LoVo (cell line): ENCODE measurements at regions not wholly inside any gene's neighbourhood (a gene's known extent, or its start where the extent isn't known, plus 50 kb on each side); places are given as distances from the start of the nearest gene placed in this dataset.

Experiments
- DNase-seq: peaks from one replicate; pipeline ENCODE4 v3.0.0-alpha.2; 2016; ENCODE audit warnings: low spot score

GRCh38 chr10:43971981-43972380 lies 323.3 kb upstream of the ZNF32 start:
- DNase-seq = no peak

GRCh38 chr10:43971306-43971705 lies 322.6 kb upstream of the ZNF32 start:
- no peak for DNase-seq

- DNase-seq = no peak
Observed at GRCh38 chr10:43970717-43971116, 322.0 kb upstream of the ZNF32 start.

- DNase-seq = no peak
Observed at GRCh38 chr10:43970018-43970698, 321.5 kb upstream of the ZNF32 start.

- no peak for DNase-seq
Observed at GRCh38 chr10:43969506-43969905, 320.8 kb upstream of the ZNF32 start.

GRCh38 chr10:43968961-43969360 lies 320.3 kb upstream of the ZNF32 start:
- no peak for DNase-seq

GRCh38 chr10:43968076-43968475 lies 319.4 kb upstream of the ZNF32 start:
- DNase-seq = no peak

GRCh38 chr10:43966571-43966965 lies 317.9 kb upstream of the ZNF32 start:
- no peak for DNase-seq

- DNase-seq = no peak
Observed at GRCh38 chr10:43965918-43966570, 317.4 kb upstream of the ZNF32 start.

- DNase-seq = no peak
Observed at GRCh38 chr10:43965033-43965917, 316.6 kb upstream of the ZNF32 start.

GRCh38 chr10:43964486-43964885 lies 315.8 kb upstream of the ZNF32 start:
- no peak for DNase-seq

- DNase-seq = no peak
Observed at GRCh38 chr10:43963793-43964425, 315.2 kb upstream of the ZNF32 start.

- no peak for DNase-seq
Observed at GRCh38 chr10:43963379-43963778, 314.7 kb upstream of the ZNF32 start.

- DNase-seq = no peak
Observed at GRCh38 chr10:43962346-43963191, 313.9 kb upstream of the ZNF32 start.

GRCh38 chr10:43961523-43962345 lies 313.1 kb upstream of the ZNF32 start:
- DNase-seq = no peak

GRCh38 chr10:43960981-43961380 lies 312.3 kb upstream of the ZNF32 start:
- no peak for DNase-seq

GRCh38 chr10:43960477-43960876 lies 311.8 kb upstream of the ZNF32 start:
- no peak for DNase-seq

GRCh38 chr10:43960135-43960415 lies 311.4 kb upstream of the ZNF32 start:
- no peak for DNase-seq

GRCh38 chr10:43959364-43960134 lies 310.9 kb upstream of the ZNF32 start:
- DNase-seq = no peak

GRCh38 chr10:43958964-43959363 lies 310.3 kb upstream of the ZNF32 start:
- no peak for DNase-seq
